ENCODE measurements at regions not wholly inside any gene's neighbourhood (a gene's known extent, or its start where the extent isn't known, plus 50 kb on each side); places are given as distances from the start of the nearest gene placed in this dataset.

DNA sequence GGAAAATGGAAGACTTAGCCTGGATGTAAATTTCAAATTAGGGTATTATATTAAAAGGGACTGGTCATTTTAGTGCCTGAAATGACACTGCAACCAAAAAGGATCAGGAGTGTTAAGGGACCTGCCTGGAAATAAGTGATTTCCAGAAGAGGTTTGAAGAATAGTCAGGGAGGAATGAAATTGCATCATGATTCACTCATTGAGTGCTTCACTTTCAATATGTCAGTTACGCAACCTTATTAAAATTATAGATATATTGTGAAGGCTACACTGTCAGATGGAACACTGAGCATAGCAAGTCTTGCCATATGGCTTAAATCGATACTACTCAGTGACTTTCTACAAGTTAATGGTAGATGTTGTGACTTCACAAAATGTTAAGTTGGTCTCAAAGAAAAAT, 275.2 kb upstream of the DPYD start:
- 83% methylated on average over 1 of the region's 2 CpGs; no CpG with 5 or more reads in 1 of the 2 experiments for WGBS, 2 experiments (ENCODE audit: insufficient coverage in 2 of 2)
- no peaks in the 10 kb centered on the region for H3K9me3 ChIP-seq (ENCODE audit: control insufficient read depth, low read length)
- H3K4me3 ChIP-seq (ENCODE audit: extremely low read depth, insufficient read depth, low read length, poor library complexity, severe bottlenecking), result no peak overlapping the region
- H3K36me3 ChIP-seq (ENCODE audit: control insufficient read depth, insufficient read depth, low read length), result no peaks in the 10 kb centered on the region
- no peak overlapping the region for H3K27ac ChIP-seq (ENCODE audit: low read depth, low read length, severe bottlenecking)
- H3K4me1 ChIP-seq (ENCODE audit: control insufficient read depth, insufficient read depth, low read length, poor library complexity, severe bottlenecking), result no peaks in the 10 kb centered on the region

DNA sequence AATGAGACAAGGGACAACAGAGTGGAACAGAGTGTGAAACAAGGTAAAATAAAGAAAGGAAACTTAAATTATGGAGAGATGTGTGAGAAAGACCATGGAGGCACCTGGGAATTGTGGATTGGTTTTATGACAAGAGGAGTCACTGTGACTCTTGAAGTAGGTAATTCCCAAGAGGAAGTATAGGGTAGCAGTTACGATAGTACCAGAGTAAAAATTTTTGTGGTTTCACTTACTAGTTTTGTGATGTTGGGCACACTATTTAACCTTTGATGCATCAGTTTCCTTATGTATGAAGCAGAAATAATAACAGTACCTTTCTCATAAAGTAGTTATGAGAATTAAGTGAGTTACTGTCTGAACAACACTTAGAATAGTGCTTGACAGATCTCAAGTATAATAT, 267.9 kb upstream of the DPYD start:
- Histone ChIP-seq H3K9me3 (ENCODE audit: control insufficient read depth, low read length) (no peaks in the 10 kb centered on the region), H3K36me3 (ENCODE audit: control insufficient read depth, insufficient read depth, low read length) (no peaks in the 10 kb centered on the region), H3K4me3 (ENCODE audit: extremely low read depth, insufficient read depth, low read length, poor library complexity, severe bottlenecking) (no peak overlapping the region), H3K27ac (ENCODE audit: low read depth, low read length, severe bottlenecking) (no peak overlapping the region), H3K4me1 (ENCODE audit: control insufficient read depth, insufficient read depth, low read length, poor library complexity, severe bottlenecking) (no peaks in the 10 kb centered on the region)
- no CpG with 5 or more reads among the region's 1 CpG for WGBS, 2 experiments (ENCODE audit: insufficient coverage in 2 of 2)

DNA sequence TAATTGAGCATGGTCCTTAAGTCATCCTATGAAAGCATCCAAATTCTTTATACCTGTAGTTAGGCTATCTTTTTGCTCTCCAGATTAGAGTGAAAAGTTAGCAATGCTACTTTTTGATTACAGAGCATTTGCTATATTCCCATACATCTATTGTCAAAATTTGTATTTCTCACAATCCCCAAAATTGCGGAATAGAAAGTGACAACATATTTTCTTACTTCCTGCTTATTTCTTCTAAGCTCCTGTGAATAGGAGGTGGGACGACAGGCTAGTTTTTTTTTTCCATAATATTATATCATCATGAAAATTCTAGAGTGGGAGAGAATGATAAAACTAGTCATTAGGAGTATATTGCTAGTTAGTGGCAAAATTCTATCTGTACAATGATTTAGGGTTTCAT, 264.0 kb upstream of the DPYD start:
- Histone ChIP-seq H3K27ac (ENCODE audit: low read depth, low read length, severe bottlenecking) (no peak overlapping the region), H3K4me3 (ENCODE audit: extremely low read depth, insufficient read depth, low read length, poor library complexity, severe bottlenecking) (no peak overlapping the region), H3K4me1 (ENCODE audit: control insufficient read depth, insufficient read depth, low read length, poor library complexity, severe bottlenecking) (no peaks in the 10 kb centered on the region), H3K36me3 (ENCODE audit: control insufficient read depth, insufficient read depth, low read length) (no peaks in the 10 kb centered on the region), H3K9me3 (ENCODE audit: control insufficient read depth, low read length) (no peaks in the 10 kb centered on the region)
- WGBS, 2 experiments (ENCODE audit: insufficient coverage in 2 of 2), result no CpG with 5 or more reads among the region's 2 CpGs

DNA sequence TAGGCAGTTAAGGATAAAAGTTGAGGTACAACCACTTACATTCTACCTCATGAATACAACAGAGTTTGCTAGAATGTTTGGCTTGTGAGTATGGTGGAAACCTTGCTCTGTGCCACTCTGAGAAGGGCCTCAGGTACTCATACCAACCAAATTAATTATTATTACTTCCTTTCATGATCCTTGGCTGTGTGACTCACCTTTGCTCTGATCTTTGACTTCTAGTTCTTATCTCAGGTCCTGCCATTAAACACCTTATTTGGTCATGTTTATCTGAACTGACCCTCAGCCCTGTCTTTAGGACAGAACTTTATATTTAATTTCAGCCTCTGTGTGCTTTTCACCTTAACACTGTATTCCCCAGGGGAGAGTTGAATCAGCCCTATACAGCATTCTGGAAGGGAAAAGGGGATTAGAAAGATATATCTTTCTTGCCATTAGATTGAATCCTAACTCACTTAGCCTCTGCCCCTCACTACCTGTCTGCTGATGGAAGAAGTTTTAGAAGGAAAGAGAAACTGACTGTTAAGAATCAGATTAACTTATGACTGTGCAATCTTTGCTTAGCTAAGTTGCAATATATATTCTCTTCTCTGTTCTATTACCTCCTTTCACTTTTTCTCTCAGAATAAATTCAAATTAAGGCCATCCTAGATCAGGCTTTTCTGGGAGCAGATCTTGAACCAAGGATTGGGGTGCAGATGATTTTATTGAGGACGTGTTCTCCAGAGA, 260.4 kb upstream of the DPYD start:
- Histone ChIP-seq H3K4me3 (ENCODE audit: extremely low read depth, insufficient read depth, low read length, poor library complexity, severe bottlenecking) (no peak overlapping the region), H3K36me3 (ENCODE audit: control insufficient read depth, insufficient read depth, low read length) (no peaks in the 10 kb centered on the region), H3K27ac (ENCODE audit: low read depth, low read length, severe bottlenecking) (no peak overlapping the region), H3K4me1 (ENCODE audit: control insufficient read depth, insufficient read depth, low read length, poor library complexity, severe bottlenecking) (no peaks in the 10 kb centered on the region), H3K9me3 (ENCODE audit: control insufficient read depth, low read length) (no peaks in the 10 kb centered on the region)
- WGBS, 2 experiments (ENCODE audit: insufficient coverage in 2 of 2), result 88% methylated on average over 1 of the region's 1 CpG; no CpG with 5 or more reads in 1 of the 2 experiments

DNA sequence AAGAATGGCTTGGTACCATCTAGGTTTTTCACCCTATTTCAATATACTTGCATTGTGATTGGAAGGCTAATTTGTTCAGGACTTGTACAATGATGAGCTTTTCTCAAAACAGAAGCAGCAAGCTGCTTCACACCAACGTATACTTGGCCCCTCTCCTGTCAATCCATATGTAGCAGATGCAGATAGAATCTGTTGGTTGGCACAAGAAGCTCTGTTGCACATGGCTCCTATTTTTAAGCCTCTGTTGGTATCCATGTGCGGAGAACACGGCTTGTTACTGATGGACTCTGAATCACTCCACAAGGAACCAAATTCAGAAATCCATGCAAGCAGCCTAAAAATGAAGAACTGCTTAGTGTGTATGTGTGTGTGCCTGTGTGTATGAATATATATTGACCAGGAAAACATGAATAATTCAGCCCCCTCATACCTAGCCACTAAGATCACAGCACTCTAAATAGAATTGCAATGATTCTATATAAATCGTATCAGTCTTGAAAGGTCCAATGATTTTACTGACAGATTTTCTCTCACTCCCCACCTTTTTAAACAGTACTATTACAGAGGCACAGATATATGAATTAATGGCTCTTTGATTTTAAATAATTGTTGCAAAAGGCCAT, 258.4 kb upstream of the DPYD start:
- Histone ChIP-seq H3K4me1 (ENCODE audit: control insufficient read depth, insufficient read depth, low read length, poor library complexity, severe bottlenecking) (no peaks in the 10 kb centered on the region), H3K36me3 (ENCODE audit: control insufficient read depth, insufficient read depth, low read length) (no peaks in the 10 kb centered on the region), H3K9me3 (ENCODE audit: control insufficient read depth, low read length) (no peaks in the 10 kb centered on the region), H3K27ac (ENCODE audit: low read depth, low read length, severe bottlenecking) (no peak overlapping the region), H3K4me3 (ENCODE audit: extremely low read depth, insufficient read depth, low read length, poor library complexity, severe bottlenecking) (no peak overlapping the region)
- 93% methylated on average over 3 of the region's 4 CpGs; no CpG with 5 or more reads in 1 of the 2 experiments for WGBS, 2 experiments (ENCODE audit: insufficient coverage in 2 of 2)

DNA sequence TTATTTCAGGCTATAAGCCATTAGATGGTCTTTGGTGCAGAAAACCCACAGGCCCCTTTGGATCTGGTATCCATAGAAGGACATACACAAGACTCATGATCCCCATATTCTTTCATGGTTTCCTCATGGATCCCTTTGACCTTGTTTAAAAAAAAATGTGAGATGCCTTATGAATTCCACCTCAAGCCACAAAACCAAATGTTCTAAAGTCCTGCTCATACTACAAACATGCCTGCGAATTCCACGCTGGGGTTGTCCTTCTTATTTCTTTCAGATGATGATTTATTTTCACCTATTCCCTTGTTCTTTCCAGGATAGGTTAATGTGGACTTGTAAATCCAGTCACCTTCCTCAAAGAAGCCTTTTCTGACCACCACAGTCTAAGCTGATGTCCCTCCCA, 256.9 kb upstream of the DPYD start:
- Histone ChIP-seq H3K9me3 (ENCODE audit: control insufficient read depth, low read length) (no peaks in the 10 kb centered on the region), H3K36me3 (ENCODE audit: control insufficient read depth, insufficient read depth, low read length) (no peaks in the 10 kb centered on the region), H3K4me1 (ENCODE audit: control insufficient read depth, insufficient read depth, low read length, poor library complexity, severe bottlenecking) (no peaks in the 10 kb centered on the region), H3K27ac (ENCODE audit: low read depth, low read length, severe bottlenecking) (no peak overlapping the region), H3K4me3 (ENCODE audit: extremely low read depth, insufficient read depth, low read length, poor library complexity, severe bottlenecking) (no peak overlapping the region)
- no CpG with 5 or more reads among the region's 2 CpGs for WGBS, 2 experiments (ENCODE audit: insufficient coverage in 2 of 2)

DNA sequence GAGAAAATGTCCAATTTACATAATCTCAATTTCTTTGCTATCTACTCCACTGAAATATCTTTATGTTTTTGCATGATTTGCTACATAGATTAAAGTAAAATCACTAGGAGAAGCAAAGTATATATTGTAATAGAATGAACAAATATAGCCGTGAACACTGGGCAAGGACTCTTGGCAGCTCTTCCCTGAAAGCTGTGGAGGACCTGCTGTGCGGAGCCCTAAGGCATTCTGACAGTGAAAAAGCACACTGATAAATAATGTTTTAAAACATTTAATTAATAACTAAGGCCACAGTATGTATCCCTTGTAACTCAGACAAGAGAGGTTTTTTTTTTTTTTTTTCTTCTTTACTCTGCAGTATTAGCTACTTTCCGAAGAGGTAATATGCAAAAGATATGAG, 256.1 kb upstream of the DPYD start:
- Histone ChIP-seq H3K27ac (ENCODE audit: low read depth, low read length, severe bottlenecking) (no peak overlapping the region), H3K36me3 (ENCODE audit: control insufficient read depth, insufficient read depth, low read length) (no peaks in the 10 kb centered on the region), H3K4me1 (ENCODE audit: control insufficient read depth, insufficient read depth, low read length, poor library complexity, severe bottlenecking) (no peaks in the 10 kb centered on the region), H3K4me3 (ENCODE audit: extremely low read depth, insufficient read depth, low read length, poor library complexity, severe bottlenecking) (no peak overlapping the region), H3K9me3 (ENCODE audit: control insufficient read depth, low read length) (no peaks in the 10 kb centered on the region)
- WGBS, 2 experiments (ENCODE audit: insufficient coverage in 2 of 2), result no CpG with 5 or more reads among the region's 3 CpGs

DNA sequence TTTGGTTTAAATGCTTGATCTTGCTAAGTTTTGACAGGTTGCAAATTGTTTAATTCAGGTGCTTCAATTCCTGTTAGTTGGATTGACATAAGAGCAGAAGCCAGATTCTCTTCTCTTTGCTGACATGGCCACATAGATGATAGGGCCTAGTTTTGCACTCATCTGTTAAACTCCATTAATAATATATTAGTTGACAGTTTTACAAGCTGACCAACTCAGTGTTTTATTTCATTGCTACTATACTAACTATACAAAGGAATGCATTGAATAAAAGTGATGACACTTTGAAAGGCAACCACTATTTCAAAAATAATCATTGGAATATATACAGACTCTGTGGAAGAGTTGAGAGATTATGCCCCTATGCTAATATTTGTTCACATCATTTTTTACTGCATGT, 255.6 kb upstream of the DPYD start:
- H3K9me3 ChIP-seq (ENCODE audit: control insufficient read depth, low read length), result no peaks in the 10 kb centered on the region
- no peaks in the 10 kb centered on the region for H3K36me3 ChIP-seq (ENCODE audit: control insufficient read depth, insufficient read depth, low read length)
- H3K4me1 ChIP-seq (ENCODE audit: control insufficient read depth, insufficient read depth, low read length, poor library complexity, severe bottlenecking), result no peaks in the 10 kb centered on the region
- H3K27ac ChIP-seq (ENCODE audit: low read depth, low read length, severe bottlenecking), result no peak overlapping the region
- no peak overlapping the region for H3K4me3 ChIP-seq (ENCODE audit: extremely low read depth, insufficient read depth, low read length, poor library complexity, severe bottlenecking)

DNA sequence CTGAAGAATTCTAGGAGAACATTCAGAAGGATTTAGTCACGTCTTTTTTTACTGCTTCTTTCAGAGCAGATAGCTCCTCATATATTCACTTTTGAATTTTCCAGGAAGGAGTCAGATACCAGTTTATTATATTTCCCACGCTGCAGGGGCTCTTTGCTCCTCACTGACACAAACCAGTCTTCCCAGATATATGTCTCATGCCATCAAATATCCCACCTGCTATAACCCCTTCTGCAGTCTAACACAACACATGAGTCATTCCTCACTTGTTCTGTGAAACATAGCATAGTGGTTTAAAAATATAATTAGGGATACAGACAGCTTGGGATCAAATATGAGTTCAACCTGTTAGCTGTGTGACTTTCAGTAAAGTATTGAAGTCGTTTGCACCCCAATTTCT, 251.7 kb upstream of the DPYD start:
- 77 to 81% methylated on average over 2 to 3 of the region's 3 CpGs for WGBS, 2 experiments (ENCODE audit: insufficient coverage in 2 of 2)
- H3K9me3 ChIP-seq (ENCODE audit: control insufficient read depth, low read length), result no peaks in the 10 kb centered on the region
- H3K27ac ChIP-seq (ENCODE audit: low read depth, low read length, severe bottlenecking), result no peak overlapping the region
- H3K4me3 ChIP-seq (ENCODE audit: extremely low read depth, insufficient read depth, low read length, poor library complexity, severe bottlenecking), result no peak overlapping the region
- no peaks in the 10 kb centered on the region for H3K36me3 ChIP-seq (ENCODE audit: control insufficient read depth, insufficient read depth, low read length)
- H3K4me1 ChIP-seq (ENCODE audit: control insufficient read depth, insufficient read depth, low read length, poor library complexity, severe bottlenecking), result no peaks in the 10 kb centered on the region

DNA sequence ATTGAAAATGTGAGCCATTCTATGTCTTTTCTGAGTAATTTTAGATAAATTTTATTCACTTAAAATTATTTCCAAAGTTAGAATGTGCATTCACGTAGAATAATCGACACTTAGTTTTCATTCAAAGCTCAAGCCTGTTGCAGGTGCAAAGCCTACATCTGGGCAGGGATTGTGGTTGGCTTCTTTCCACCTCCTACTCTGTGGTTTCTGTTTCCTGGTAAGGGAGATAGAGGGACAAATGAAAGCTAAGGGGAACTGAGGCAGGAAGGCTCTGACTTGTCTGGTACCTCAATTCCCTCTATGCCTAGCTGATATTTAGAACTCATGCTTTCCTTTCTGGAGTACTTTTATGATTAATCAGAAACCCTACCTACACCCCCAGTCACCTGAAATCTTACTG, 251.2 kb upstream of the DPYD start:
- WGBS, 2 experiments (ENCODE audit: insufficient coverage in 2 of 2), result no CpG with 5 or more reads among the region's 2 CpGs
- H3K9me3 ChIP-seq (ENCODE audit: control insufficient read depth, low read length), result no peaks in the 10 kb centered on the region
- H3K27ac ChIP-seq (ENCODE audit: low read depth, low read length, severe bottlenecking), result no peak overlapping the region
- no peaks in the 10 kb centered on the region for H3K4me1 ChIP-seq (ENCODE audit: control insufficient read depth, insufficient read depth, low read length, poor library complexity, severe bottlenecking)
- no peaks in the 10 kb centered on the region for H3K36me3 ChIP-seq (ENCODE audit: control insufficient read depth, insufficient read depth, low read length)
- H3K4me3 ChIP-seq (ENCODE audit: extremely low read depth, insufficient read depth, low read length, poor library complexity, severe bottlenecking), result no peak overlapping the region

DNA sequence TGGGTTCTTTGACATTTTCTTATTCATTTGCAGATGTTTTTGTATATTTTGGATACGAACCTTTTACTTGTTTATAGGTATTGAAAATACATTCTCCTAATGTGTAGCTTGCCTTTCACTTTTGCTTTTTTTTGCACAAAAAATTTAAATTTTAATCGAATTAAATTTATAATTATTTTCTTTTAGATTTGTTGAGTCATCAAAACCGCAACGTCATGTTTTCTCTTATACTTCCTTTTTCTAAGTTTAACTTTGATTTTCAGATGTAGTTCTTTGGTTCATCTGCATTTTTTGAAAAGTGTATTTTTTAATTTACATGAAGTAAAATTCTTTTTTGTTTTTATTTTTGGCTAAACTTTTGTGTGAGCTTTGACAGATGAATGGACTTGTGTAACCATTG, 243.7 kb upstream of the DPYD start:
- Histone ChIP-seq H3K4me1 (ENCODE audit: control insufficient read depth, insufficient read depth, low read length, poor library complexity, severe bottlenecking) (no peaks in the 10 kb centered on the region), H3K4me3 (ENCODE audit: extremely low read depth, insufficient read depth, low read length, poor library complexity, severe bottlenecking) (no peak overlapping the region), H3K9me3 (ENCODE audit: control insufficient read depth, low read length) (no peaks in the 10 kb centered on the region), H3K27ac (ENCODE audit: low read depth, low read length, severe bottlenecking) (no peak overlapping the region), H3K36me3 (ENCODE audit: control insufficient read depth, insufficient read depth, low read length) (no peaks in the 10 kb centered on the region)
- no CpG with 5 or more reads among the region's 4 CpGs for WGBS, 2 experiments (ENCODE audit: insufficient coverage in 2 of 2)
